MM.1S (cell line): ENCODE measurements at regions not wholly inside any gene's neighbourhood (a gene's known extent, or its start where the extent isn't known, plus 50 kb on each side); places are given as distances from the start of the nearest gene placed in this dataset.

Experiments
- CTCF ChIP-seq: fragments of 300-600 bp; sonication (generic); IDR thresholded peaks from 2 replicates; pipeline ENCODE4 v1.5.1; 2016; ENCODE audit warnings: antibody characterized with exemption, low read length, mixed read lengths
- EZH2 ChIP-seq: fragments of 300-600 bp; sonication (generic); optimal IDR thresholded peaks from 2 replicates; pipeline ENCODE3; 2017; ENCODE audit warnings: low read depth, mild to moderate bottlenecking, antibody characterized with exemption, low read length, mixed read lengths

- TF ChIP-seq CTCF (no peak), EZH2 (no peak)
Observed at GRCh38 chr2:385785-386184, 97.9 kb upstream of the ALKAL2 start.
